Renal cortical epithelial cell (primary cell): ENCODE measurements at regions not wholly inside any gene's neighbourhood (a gene's known extent, or its start where the extent isn't known, plus 50 kb on each side); places are given as distances from the start of the nearest gene placed in this dataset.

Source experiments
- DNase-seq: peaks from one replicate; pipeline ENCODE4 v3.0.0-alpha.2; 2011; ENCODE audit warnings: low read depth

DNA sequence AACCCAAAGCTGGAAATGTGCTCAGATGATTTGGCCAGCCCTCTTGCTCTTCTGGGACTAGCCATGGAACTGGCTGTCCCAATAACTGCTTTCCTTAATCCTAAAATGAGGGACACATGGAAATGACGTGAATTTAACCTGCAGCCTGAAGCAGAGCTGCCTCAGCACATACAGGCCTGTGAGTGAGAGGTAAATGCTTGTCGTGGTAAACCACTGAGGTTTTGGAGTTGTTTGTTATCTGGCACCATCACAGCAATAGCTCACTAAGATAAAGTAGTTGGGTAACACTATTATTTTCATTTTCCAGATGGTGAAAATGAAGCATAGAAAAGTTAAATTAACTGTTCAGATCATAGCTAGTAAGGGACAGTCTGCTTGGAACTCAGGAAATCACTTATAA is 333.4 kb upstream of the CHD6 start:
- no peak for DNase-seq

- no peak for DNase-seq
Measured at GRCh38 chr20:41939659-41940058, 321.5 kb upstream of the CHD6 start.

GRCh38 chr20:41938353-41938752 is 320.2 kb upstream of the CHD6 start:
- DNase-seq: no peak

GRCh38 chr20:41935259-41935791 is 317.1 kb upstream of the CHD6 start:
- DNase-seq: no peak

GRCh38 chr20:41932431-41932830 is 314.3 kb upstream of the CHD6 start:
- DNase-seq: no peak

GRCh38 chr20:41927655-41928054 is 309.5 kb upstream of the CHD6 start:
- no peak for DNase-seq

DNA sequence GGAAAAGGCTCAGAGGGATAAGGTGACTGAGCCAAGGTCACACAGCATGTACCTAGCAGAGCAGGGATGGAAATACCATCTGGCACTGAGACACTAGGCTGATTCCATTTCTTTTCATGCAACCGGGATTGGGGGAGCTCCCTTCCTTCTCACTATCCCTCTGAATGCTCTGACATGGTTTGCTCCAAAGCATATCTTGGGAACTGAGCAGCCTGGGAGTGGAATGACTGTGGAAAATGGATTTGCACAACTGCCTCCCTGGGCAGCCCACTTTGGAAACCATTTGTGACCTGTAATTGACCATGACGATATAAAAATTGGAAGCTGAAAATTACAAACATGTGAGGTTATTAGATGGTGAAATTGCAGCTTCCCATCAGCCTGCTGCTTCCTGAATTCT is 309.0 kb upstream of the CHD6 start:
- DNase-seq: no peak

DNA sequence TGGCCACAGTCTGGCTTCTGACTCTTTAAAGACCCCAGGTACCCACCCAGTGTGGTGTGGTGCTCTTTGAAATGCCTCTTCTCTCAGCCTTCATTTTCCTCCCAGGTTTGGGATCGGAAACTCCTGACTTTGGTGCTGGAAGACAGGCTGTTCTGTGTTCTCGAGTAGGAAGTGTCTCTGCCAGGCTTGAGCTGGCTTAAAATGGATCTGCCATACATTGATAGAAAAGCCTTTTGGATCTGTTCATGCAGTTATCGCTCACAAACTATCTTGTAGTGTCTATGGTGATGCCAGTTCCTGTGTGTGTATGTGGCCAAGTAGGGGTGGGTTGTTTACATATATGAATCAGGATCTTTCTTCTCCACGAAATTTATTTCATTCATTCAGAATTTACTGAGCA is 307.3 kb upstream of the CHD6 start:
- no peak for DNase-seq

GRCh38 chr20:41923624-41924023 is 305.4 kb upstream of the CHD6 start:
- no peak for DNase-seq

GRCh38 chr20:41913146-41913545 is 295.0 kb upstream of the CHD6 start:
- DNase-seq: no peak

GRCh38 chr20:41910558-41910957 is 292.4 kb upstream of the CHD6 start:
- DNase-seq: no peak

- DNase-seq: no peak
Measured at GRCh38 chr20:41905199-41905598, 287.0 kb upstream of the CHD6 start.

DNA sequence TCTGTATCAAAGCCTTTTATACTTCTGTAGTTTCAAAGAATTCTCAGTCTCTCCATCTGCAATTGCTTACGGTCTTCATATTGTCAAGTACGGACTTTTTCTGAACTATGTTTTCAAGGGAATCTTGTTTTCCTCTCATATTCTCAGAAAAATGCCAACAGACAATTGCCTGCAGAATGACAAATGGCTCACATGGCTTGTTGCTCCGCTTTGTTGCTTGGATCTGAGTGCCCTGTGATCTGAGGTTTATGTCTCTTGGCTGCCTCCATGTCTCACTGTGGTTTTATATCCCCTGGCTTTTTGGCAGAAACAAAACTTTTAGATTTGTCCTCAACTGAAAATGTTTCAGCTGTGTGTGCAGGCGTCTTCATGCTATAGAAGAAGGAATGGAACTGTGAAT is 285.4 kb upstream of the CHD6 start:
- DNase-seq: no peak

DNA sequence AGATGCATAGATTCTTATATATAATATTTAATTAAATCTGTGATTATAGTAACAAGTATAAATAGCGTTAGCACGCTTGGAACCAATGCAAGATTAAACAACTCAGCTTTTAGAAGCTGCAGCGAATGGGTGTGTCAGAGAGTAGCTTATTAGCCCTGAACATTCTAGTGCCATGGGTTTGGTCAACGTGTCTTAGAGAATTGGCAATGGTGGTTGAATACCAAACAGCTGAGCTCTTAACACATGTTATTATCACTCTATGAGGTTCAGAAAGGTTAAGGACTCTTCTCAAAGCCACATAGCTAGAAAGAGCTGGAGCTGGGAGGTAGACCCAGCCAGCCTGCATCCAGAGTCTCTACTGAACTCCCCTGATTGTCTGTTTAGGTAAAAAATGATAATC is 284.2 kb upstream of the CHD6 start:
- DNase-seq: no peak

DNA sequence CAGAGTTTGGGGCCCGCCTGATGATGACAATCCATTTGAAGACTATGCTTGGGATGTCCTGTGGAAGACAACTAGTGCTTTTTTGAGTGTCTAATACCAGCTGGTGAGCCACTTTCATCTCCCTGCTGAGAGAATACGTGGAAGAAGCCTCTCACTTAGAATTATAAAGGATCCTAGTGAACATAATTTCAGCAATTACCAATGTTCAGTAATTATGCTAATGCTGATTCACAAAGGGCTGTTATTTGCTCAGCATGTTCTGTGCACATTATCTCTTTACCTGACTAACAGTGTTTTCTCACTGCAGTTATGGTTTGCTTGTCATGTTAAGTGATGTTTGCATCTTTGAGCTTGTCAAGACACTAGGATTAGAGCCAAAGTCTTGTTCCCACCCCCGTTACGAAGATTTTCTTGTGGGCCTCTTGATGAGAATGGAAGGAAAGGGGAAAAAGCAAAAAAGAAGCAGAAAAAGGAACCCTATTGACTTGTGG is 282.1 kb upstream of the CHD6 start:
- no peak for DNase-seq

GRCh38 chr20:41897708-41898107 is 279.5 kb upstream of the CHD6 start:
- no peak for DNase-seq

GRCh38 chr20:41895241-41896032 is 277.3 kb upstream of the CHD6 start:
- no peak for DNase-seq

DNA sequence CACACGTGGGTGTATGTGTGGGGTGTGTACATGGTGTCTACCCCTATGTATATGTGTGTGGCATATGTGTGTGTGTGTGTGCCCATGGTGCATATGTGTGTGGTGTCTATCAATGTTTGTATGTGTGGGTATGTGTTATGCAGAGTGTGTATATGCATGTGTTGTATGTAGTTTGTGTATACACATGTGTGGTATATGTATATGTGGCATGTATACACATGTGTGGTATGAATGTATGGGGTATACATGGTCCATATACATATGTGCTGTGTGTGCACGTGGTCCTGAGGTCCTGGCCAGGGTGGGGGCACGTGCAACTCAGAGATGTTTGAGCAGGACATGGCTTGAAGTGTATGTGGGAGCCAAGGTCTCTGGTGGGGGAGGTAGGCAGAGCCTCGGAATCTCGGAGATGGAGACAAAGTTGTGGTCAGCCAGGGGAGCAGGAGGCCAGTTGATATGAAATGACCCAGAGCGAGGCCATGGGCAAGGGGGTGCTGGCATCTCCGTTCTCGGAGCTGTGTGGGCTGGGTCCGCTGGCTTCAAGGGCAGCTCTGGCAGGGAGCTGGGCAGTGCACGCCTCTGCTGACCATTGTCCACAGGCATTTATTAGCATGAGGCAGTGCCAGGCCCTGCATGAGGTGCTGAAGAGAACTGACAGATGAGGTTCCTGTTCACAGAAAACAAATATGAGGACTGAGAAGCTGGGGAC is 276.2 kb upstream of the CHD6 start:
- no peak for DNase-seq

DNA sequence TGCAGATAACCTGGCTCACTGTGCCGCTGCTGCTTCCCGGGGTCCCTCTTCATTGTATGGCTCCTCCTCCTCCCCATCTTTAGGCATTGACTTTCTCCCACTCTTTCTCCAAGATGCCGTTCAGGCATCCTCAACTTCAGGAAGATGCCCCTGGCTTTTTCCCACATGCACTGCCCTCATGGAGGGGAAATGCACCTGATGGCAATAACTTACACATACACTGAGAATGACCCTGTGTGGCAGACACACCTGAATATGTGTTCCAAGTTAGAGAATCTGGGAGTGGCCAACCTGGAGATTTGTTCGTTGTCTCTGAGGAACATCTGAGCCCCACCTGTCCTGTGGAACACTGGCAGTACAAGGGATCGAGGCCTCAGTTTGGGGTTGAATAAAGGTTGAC is 273.9 kb upstream of the CHD6 start:
- no peak for DNase-seq

DNA sequence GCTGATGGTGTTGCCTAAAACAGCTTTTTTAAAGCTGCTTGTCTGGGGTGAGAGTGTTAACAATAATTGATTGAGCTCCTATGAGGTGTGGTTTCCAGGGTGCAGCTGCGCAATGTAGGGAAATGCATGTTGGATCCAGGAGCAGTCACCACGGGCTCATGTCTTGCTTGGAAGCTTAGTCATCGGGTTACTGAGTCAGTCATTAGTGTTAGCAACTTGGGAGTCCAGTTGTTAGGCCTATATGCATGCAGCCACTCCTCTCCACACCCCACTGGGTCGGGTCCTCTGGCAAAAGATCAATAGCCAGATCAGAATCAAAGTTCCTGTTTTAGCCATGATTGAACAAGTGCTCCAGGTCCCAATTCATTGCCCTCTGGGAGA is 271.7 kb upstream of the CHD6 start:
- DNase-seq: no peak

DNA sequence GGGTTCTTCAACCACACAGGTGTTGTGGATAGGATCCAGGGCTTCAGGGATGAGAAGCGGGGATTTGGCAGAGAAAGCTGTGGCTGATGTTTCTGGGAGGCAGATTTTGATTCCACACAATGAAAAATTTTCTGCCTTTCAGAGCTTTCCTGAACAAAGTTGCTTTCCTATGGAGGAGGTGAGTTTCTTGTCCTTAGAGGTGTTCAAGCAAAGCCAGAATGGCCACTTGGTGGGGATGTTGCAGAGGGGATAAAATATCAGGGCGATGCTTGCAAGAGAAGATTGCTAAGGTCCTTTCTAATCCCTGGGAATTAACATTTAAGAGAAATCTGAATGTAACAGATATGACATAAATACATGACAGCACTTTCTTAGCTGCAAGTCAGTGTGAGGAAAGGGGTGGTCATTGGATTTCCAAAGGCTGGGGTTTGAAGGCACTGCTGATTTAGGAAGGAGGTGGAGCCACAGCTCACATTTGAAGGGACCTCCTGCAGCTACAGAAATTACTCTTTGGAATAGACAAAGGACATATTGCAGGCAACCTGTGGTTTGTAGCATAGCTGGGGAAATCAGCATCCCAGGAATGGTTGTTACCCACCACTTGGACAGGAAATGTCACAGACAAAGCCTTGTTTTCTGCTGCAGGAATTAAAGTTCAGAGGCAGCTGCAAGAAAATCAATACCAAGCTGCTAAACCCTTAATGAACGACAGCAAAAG is 271.1 kb upstream of the CHD6 start:
- DNase-seq: no peak

DNA sequence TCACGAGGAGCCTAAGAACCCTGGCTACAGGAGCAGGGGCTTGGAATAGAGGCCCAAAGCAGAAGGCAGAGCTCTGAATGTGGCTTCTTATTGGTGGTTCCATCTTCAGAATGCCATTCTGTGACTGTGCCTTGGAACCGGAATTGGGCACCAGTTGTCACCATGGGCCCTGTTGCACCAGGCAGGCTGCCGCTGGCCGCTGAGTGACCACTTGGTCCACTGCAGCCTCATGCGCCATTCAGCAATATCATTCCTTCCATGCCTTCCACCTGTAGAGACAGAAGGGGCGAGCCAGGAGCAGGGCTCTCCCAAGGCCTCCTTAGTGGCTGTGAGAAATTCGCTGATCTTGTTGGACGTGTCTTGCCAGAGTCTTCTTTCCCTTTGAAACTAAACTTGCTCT is 270.3 kb upstream of the CHD6 start:
- no peak for DNase-seq

GRCh38 chr20:41887500-41887899 is 269.3 kb upstream of the CHD6 start:
- no peak for DNase-seq
